ENCODE measurements at regions not wholly inside any gene's neighbourhood (a gene's known extent, or its start where the extent isn't known, plus 50 kb on each side); places are given as distances from the start of the nearest gene placed in this dataset.

DNA sequence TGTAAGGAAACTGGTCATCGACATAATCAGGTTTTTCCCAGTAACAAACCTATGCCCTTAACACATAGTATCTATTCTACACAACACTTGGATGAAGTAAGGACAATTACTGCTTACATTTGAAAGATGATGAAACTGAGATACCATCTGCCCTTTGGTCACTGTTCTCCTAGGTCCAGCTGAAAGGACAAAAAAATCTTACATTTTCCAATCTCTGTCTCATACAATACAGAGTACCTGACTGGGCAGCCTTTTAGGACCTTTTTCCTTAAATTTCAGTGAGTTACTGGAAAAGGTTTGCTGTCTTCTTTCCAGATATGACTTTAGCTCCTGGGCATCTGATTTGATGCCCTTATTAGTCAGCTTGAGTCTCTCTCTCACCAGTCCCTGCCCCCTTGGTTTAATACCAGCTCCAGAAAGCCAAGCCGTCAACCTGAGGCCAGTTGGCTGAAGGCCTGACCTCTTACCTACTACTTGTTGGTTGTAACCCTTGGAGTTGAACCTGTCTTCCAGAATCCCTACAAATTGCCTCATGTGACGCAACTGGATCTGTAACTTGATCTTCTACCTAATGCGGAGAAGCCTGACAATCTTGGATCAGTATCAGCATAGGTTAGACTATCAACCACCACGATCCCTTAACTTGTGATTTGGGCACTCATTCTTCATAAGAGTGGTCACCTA lies 355.3 kb upstream of the ZNF385D start (continued):
- TF ChIP-seq, protein P1, sequence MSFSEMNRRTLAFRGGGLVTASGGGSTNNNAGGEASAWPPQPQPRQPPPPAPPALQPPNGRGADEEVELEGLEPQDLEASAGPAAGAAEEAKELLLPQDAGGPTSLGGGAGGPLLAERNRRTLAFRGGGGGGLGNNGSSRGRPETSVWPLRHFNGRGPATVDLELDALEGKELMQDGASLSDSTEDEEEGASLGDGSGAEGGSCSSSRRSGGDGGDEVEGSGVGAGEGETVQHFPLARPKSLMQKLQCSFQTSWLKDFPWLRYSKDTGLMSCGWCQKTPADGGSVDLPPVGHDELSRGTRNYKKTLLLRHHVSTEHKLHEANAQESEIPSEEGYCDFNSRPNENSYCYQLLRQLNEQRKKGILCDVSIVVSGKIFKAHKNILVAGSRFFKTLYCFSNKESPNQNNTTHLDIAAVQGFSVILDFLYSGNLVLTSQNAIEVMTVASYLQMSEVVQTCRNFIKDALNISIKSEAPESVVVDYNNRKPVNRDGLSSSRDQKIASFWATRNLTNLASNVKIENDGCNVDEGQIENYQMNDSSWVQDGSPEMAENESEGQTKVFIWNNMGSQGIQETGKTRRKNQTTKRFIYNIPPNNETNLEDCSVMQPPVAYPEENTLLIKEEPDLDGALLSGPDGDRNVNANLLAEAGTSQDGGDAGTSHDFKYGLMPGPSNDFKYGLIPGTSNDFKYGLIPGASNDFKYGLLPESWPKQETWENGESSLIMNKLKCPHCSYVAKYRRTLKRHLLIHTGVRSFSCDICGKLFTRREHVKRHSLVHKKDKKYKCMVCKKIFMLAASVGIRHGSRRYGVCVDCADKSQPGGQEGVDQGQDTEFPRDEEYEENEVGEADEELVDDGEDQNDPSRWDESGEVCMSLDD (CRISPR knock-in tag; IDR thresholded peaks at IDR 0.05; ENCODE audit: borderline replicate concordance) = no peak
- no peak for TF ChIP-seq ZNF260 (CRISPR knock-in tag; IDR thresholded peaks at IDR 0.05; ENCODE audit: borderline replicate concordance, low read depth)
- no peak for TF ChIP-seq ZNF446 (CRISPR knock-in tag; IDR thresholded peaks at IDR 0.05)
- TF ChIP-seq REL (CRISPR knock-in tag; conservative IDR thresholded peaks at IDR 0.05) = no peak
- no peak for TF ChIP-seq SMAD3 (CRISPR knock-in tag; IDR thresholded peaks at IDR 0.05)
- TF ChIP-seq MXI1 (IDR thresholded peaks at IDR 0.05; ENCODE audit: borderline replicate concordance, low read depth, low read length) = no peak

DNA sequence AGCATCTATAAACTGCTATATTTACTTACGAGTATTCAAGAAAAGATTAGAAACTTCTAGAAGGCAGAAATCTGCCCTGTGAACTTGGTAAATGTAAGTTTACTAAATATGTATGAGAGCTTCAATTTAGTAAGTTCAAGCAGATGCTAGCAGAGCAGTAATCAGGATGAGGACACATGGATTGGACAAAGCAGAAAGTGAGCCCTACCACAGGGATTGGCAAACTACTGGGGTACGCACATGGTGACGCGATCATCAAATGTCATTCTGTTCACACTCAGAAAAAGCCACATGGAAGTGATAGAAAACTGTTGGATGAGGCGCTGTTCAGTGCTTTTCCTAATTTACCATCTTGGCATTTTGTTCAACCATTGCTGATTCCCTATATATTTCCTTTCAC lies 360.2 kb upstream of the ZNF385D start:
- in situ Hi-C loops (cut with HindIII; ENCODE audit: extremely low pct_ligation_motif_present, low pct_unique_long_range_greater_than_20kb) = no loop called here
- no peaks in the 10 kb centered on the region for H3K36me3 ChIP-seq (replicated peaks in 1 of 2; ENCODE audit: control insufficient read depth in 1 of 2, insufficient read depth in 2 of 2, low read length in 2 of 2)
- POLR2A ChIA-PET = no interaction called here

More for the DNA sequence above, 360.2 kb upstream of the ZNF385D start:
- TF ChIP-seq ATF1 (CRISPR knock-in tag; IDR thresholded peaks at IDR 0.05) (no peak), BRCA1 (CRISPR knock-in tag; IDR thresholded peaks at IDR 0.05) (no peak), ZFP37 (CRISPR knock-in tag; IDR thresholded peaks at IDR 0.05; ENCODE audit: borderline replicate concordance) (no peak), ZNF333 (CRISPR knock-in tag; IDR thresholded peaks at IDR 0.05; ENCODE audit: borderline replicate concordance) (no peak), TCF12 (IDR thresholded peaks at IDR 0.05) (no peak), TCF12 (CRISPR knock-in tag; IDR thresholded peaks at IDR 0.05) (no peak), ZNF644 (CRISPR knock-in tag; IDR thresholded peaks at IDR 0.05; ENCODE audit: low read depth) (no peak), MED13 (CRISPR knock-in tag; IDR thresholded peaks at IDR 0.05) (no peak), ETV6 (CRISPR knock-in tag; conservative IDR thresholded peaks at IDR 0.05) (no peak), ZNF724P (CRISPR knock-in tag; IDR thresholded peaks at IDR 0.05; ENCODE audit: borderline replicate concordance) (no peak), FOXA1 (IDR thresholded peaks at IDR 0.05) (no peak), FOXA1 (CRISPR knock-in tag; IDR thresholded peaks at IDR 0.05) (no peak), GABPB1 (CRISPR knock-in tag; IDR thresholded peaks at IDR 0.05) (no peak), ZNF263 (CRISPR knock-in tag; IDR thresholded peaks at IDR 0.05) (no peak)
- TF ChIP-seq, protein P2, sequence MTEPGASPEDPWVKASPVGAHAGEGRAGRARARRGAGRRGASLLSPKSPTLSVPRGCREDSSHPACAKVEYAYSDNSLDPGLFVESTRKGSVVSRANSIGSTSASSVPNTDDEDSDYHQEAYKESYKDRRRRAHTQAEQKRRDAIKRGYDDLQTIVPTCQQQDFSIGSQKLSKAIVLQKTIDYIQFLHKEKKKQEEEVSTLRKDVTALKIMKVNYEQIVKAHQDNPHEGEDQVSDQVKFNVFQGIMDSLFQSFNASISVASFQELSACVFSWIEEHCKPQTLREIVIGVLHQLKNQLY (CRISPR knock-in tag; IDR thresholded peaks at IDR 0.05) = no peak
- TF ChIP-seq, protein P3, sequence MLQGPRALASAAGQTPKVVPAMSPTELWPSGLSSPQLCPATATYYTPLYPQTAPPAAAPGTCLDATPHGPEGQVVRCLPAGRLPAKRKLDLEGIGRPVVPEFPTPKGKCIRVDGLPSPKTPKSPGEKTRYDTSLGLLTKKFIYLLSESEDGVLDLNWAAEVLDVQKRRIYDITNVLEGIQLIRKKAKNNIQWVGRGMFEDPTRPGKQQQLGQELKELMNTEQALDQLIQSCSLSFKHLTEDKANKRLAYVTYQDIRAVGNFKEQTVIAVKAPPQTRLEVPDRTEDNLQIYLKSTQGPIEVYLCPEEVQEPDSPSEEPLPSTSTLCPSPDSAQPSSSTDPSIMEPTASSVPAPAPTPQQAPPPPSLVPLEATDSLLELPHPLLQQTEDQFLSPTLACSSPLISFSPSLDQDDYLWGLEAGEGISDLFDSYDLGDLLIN (CRISPR knock-in tag; IDR thresholded peaks at IDR 0.05; ENCODE audit: borderline replicate concordance) = no peak
- Histone ChIP-seq H3K27me3 (ENCODE audit: control insufficient read depth in 1 of 2, insufficient read depth in 2 of 2, low read length in 2 of 2) (no peaks in the 10 kb centered on the region), H4K20me1 (ENCODE audit: insufficient read depth, low read length) (no peaks in the 10 kb centered on the region), H3K79me2 (ENCODE audit: insufficient read depth, low read length) (no peaks in the 10 kb centered on the region), H2AFZ (ENCODE audit: low read length) (no peak overlapping the region), H3K9ac (ENCODE audit: insufficient read depth, low read depth, low read length) (no peak overlapping the region), H3K9me3 (ENCODE audit: low read length) (no peaks in the 10 kb centered on the region), H3K4me2 (ENCODE audit: low read depth, low read length) (no peak overlapping the region), H3K4me1 (ENCODE audit: insufficient read depth, low read length) (no peaks in the 10 kb centered on the region), H3K27ac (ENCODE audit: extremely low read length, insufficient read depth, low read length) (no peak overlapping the region), H3K4me3 (replicated peaks in 1 of 3; ENCODE audit: insufficient read depth in 1 of 3, low read depth in 2 of 3, low read length in 3 of 3) (no peak overlapping the region)
- 58% methylated on average over 5 of the region's 5 CpGs for WGBS (ENCODE audit: low lambda C conversion rate)
- FAIRE-seq (no peak), ATAC-seq (no peak), DNase-seq (ENCODE audit: low spot score) (no peak)
- CTCF ChIA-PET (ENCODE audit: low intra/inter-chr PET ratio, low total read pairs) = no interaction called here
- BruUV-seq (replicated peaks) = no TSS peak
- intact Hi-C loops (cut with micrococcal nuclease; ENCODE audit: unreplicated experiment) = loop anchor here (10.0 kb wide), 1 partner anchor 356 kb away; the partner anchor contains the start of gene ZNF385D

All from HepG2 (cell line).